HG03520 (cell line): ENCODE measurements at regions not wholly inside any gene's neighbourhood (a gene's known extent, or its start where the extent isn't known, plus 50 kb on each side); places are given as distances from the start of the nearest gene placed in this dataset.

Experiments
- ATAC-seq: cut with Tn5 transposase; IDR thresholded peaks from one replicate; pipeline ENCODE4 v1.9.1; 2021; ENCODE audit warnings: mild to moderate bottlenecking, moderate library complexity; ENCODE audit not compliant: unreplicated experiment

DNA sequence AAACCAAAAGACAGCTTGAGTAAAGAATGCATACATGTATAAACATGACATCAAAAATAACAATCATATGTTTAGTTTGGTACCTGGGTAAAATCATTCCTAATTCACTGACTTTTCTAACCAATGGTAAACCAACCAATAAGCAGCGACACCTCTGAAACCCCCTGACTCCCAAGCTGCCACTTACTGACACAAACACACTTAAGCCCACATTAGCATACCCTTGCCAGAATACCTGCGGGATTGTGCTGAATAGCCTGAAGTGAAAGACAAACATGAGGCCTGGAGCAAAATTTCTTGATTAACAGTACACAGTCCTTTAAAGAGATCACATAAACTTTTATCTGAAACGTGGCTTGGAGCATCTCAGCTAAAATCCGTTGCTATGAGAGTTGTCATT lies 902.9 kb downstream of the TMEM182 start:
- ATAC-seq = no peak

- ATAC-seq = no peak
These were observed 905.6 kb downstream of the TMEM182 start for GRCh38 chr2:103667335-103667884.

DNA sequence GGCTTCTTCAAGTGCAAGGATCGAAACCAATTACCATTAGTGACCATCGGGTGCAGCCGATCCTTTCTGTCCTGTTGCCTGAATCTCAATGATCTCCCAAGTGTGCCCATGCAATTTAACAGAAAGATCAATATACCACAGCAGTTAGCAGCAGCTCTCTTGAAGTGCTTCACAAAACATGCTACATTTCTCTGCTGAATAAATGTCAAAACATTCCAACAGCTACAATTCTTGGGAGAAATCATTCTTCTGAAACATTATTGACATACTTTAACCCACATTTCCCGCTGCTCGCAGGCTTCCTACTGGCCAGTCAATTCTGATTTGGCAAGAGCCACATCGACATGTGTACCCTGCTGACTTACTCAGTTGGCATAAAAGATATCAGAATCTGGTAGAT lies 907.7 kb downstream of the TMEM182 start:
- no peak for ATAC-seq
